Caco-2 (cell line): ENCODE measurements at regions not wholly inside any gene's neighbourhood (a gene's known extent, or its start where the extent isn't known, plus 50 kb on each side); places are given as distances from the start of the nearest gene placed in this dataset.

Experiments
- BruUV-seq: library from RNA; stranded (reverse); fragments of 400-500 nt; replicated peaks from 2 replicates; lab custom pipeline; 2021; lab: Mats Ljungman, UMichigan
- CTCF ChIA-PET: fragments of 300-600 bp; sonication (Branson Sonifier 250); formaldehyde crosslinking; loops from one replicate; lab custom pipeline; 2022; ENCODE audit warnings: antibody characterized with exemption; lab: Charles Lee
- POLR2A ChIA-PET: fragments of 300-600 bp; sonication (Branson Sonifier 250); formaldehyde crosslinking; loops from one replicate; lab custom pipeline; 2022; ENCODE audit warnings: antibody characterized with exemption; lab: Charles Lee
- DNase-seq, 2 experiments: peaks; one replicate each; pipeline versions ENCODE4 v3.0.0 to v3.0.0-alpha.2; 2020 to 2022
- H3K27me3 ChIP-seq: replicated peaks from 2 replicates; pipeline ENCODE4 v1.6.0; 2011; ENCODE audit warnings: low read length; ENCODE audit not compliant: control insufficient read depth, insufficient read depth
- H3K36me3 ChIP-seq: 2 replicates; pipeline ENCODE4 v1.5.1; 2011; ENCODE audit warnings: low read length; ENCODE audit not compliant: control insufficient read depth, insufficient read depth
- H3K4me1 ChIP-seq: fragments of 250-450 bp; sonication (Bioruptor Pico); 2 replicates; pipeline ENCODE4 v1.5.1; 2020; ENCODE audit warnings: mild to moderate bottlenecking
- H3K4me3 ChIP-seq: 2 replicates; pipeline ENCODE4 v1.5.1; 2011; ENCODE audit warnings: low read depth, mild to moderate bottlenecking, control low read depth, low read length
- H3K9me3 ChIP-seq: fragments of 250-450 bp; sonication (Bioruptor Pico); 2 replicates; pipeline ENCODE4 v1.5.1; 2020; ENCODE audit warnings: mild to moderate bottlenecking, moderate library complexity
- H3K27ac Mint-ChIP-seq: one replicate; pipeline ENCODE4 v1.8.0; 2022; ENCODE audit warnings: mixed read lengths; ENCODE audit not compliant: unreplicated experiment
- H3K27me3 Mint-ChIP-seq: one replicate; pipeline ENCODE4 v1.8.0; 2022; ENCODE audit warnings: mixed read lengths; ENCODE audit not compliant: insufficient read depth, unreplicated experiment
- H3K36me3 Mint-ChIP-seq: one replicate; pipeline ENCODE4 v1.8.0; 2022; ENCODE audit warnings: mild to moderate bottlenecking, mixed read lengths; ENCODE audit not compliant: insufficient read depth, unreplicated experiment
- H3K4me1 Mint-ChIP-seq: one replicate; pipeline ENCODE4 v1.8.0; 2022; ENCODE audit warnings: low read depth, mixed read lengths; ENCODE audit not compliant: unreplicated experiment
- H3K4me3 Mint-ChIP-seq: one replicate; pipeline ENCODE4 v1.8.0; 2022; ENCODE audit warnings: mild to moderate bottlenecking, moderate library complexity, mixed read lengths; ENCODE audit not compliant: unreplicated experiment
- H3K9me3 Mint-ChIP-seq: one replicate; pipeline ENCODE4 v1.8.0; 2022; ENCODE audit warnings: mixed read lengths; ENCODE audit not compliant: unreplicated experiment
- CTCF ChIP-seq, 2 experiments: fragments of 200-600 bp in 1 of 2; IDR thresholded peaks; 1 replicate in 1 of 2; 2 replicates in 1 of 2; pipeline versions ENCODE4 v1.5.1 to v1.8.0; 2011 to 2022; ENCODE audit warnings: antibody characterized with exemption in 1 of 2, control low read depth in 1 of 2, inconsistent platforms in 1 of 2, low read depth in 1 of 2, low read length in 1 of 2, mild to moderate bottlenecking in 1 of 2, moderate library complexity in 1 of 2; ENCODE audit not compliant: insufficient read depth in 1 of 2, severe bottlenecking in 1 of 2, unreplicated experiment in 1 of 2
- intact Hi-C: fragments of 100-400 bp; cut with micrococcal nuclease; formaldehyde crosslinking; loops from one replicate; pipeline ENCODE4 v1.10.0; 2022; ENCODE audit not compliant: unreplicated experiment

GRCh38 chr7:153385502-153385901 lies 626.0 kb downstream of the ACTR3B start:
- DNase-seq: no peak
- no peaks in the 10 kb centered on the region for H3K36me3 Mint-ChIP-seq
- no peaks in the 10 kb centered on the region for H3K27me3 Mint-ChIP-seq
- ChIA-PET POLR2A (no interaction called here), CTCF (no interaction called here)
- no peaks in the 10 kb centered on the region for H3K27me3 ChIP-seq
- no peak overlapping the region for H3K4me3 Mint-ChIP-seq
- H3K36me3 ChIP-seq: no peaks in the 10 kb centered on the region
- intact Hi-C loops: loop anchor here (10.0 kb wide), 1 partner anchor 449 kb away; no protein-coding TSS in a partner anchor
- no peak overlapping the region for H3K27ac Mint-ChIP-seq
- peaks cover 50% of the 10 kb centered on the region for H3K9me3 Mint-ChIP-seq
- no peaks in the 10 kb centered on the region for H3K4me1 Mint-ChIP-seq
- no peaks in the 10 kb centered on the region for H3K4me1 ChIP-seq
- no peak for TF ChIP-seq CTCF (IDR thresholded peaks at IDR 0.05; ENCODE audit: insufficient read depth in 1 of 2, low read depth in 1 of 2, low read length in 1 of 2, severe bottlenecking in 1 of 2, unreplicated experiment in 1 of 2)
- BruUV-seq: no TSS peak
- H3K9me3 ChIP-seq: no peaks in the 10 kb centered on the region
- no peak overlapping the region for H3K4me3 ChIP-seq

- Mint-ChIP-seq H3K27me3 (no peaks in the 10 kb centered on the region), H3K27ac (no peak overlapping the region), H3K36me3 (no peaks in the 10 kb centered on the region), H3K4me1 (no peaks in the 10 kb centered on the region), H3K9me3 (peaks cover 51% of the 10 kb centered on the region), H3K4me3 (no peak overlapping the region)
- H3K27me3 ChIP-seq: no peaks in the 10 kb centered on the region
- intact Hi-C loops: loop anchor here (10.0 kb wide), 1 partner anchor 448 kb away; no protein-coding TSS in a partner anchor
- DNase-seq: no peak
- no peak overlapping the region for H3K4me3 ChIP-seq
- ChIA-PET CTCF (no interaction called here), POLR2A (no interaction called here)
- H3K9me3 ChIP-seq: no peaks in the 10 kb centered on the region
- no TSS peak for BruUV-seq
- no peaks in the 10 kb centered on the region for H3K36me3 ChIP-seq
- H3K4me1 ChIP-seq: no peaks in the 10 kb centered on the region
- no peak for TF ChIP-seq CTCF (IDR thresholded peaks at IDR 0.05; ENCODE audit: insufficient read depth in 1 of 2, low read depth in 1 of 2, low read length in 1 of 2, severe bottlenecking in 1 of 2, unreplicated experiment in 1 of 2)
Measured at GRCh38 chr7:153386556-153386955, 627.0 kb downstream of the ACTR3B start.

GRCh38 chr7:153388611-153389010 lies 629.1 kb downstream of the ACTR3B start:
- intact Hi-C loops: loop anchor here (10.0 kb wide), 1 partner anchor 446 kb away; no protein-coding TSS in a partner anchor
- no peaks in the 10 kb centered on the region for H3K27me3 Mint-ChIP-seq
- H3K4me3 Mint-ChIP-seq: no peak overlapping the region
- no peak for DNase-seq
- no peak overlapping the region for H3K27ac Mint-ChIP-seq
- H3K4me1 Mint-ChIP-seq: no peaks in the 10 kb centered on the region
- H3K9me3 ChIP-seq: peaks cover 5% of the 10 kb centered on the region; the same call in 1 of the 2 replicates
- H3K9me3 Mint-ChIP-seq: peaks cover 67% of the 10 kb centered on the region
- ChIA-PET CTCF (no interaction called here), POLR2A (no interaction called here)
- BruUV-seq: no TSS peak
- TF ChIP-seq CTCF (IDR thresholded peaks at IDR 0.05; ENCODE audit: insufficient read depth in 1 of 2, low read depth in 1 of 2, low read length in 1 of 2, severe bottlenecking in 1 of 2, unreplicated experiment in 1 of 2): no peak
- H3K4me1 ChIP-seq: no peaks in the 10 kb centered on the region
- H3K27me3 ChIP-seq: no peaks in the 10 kb centered on the region
- no peaks in the 10 kb centered on the region for H3K36me3 ChIP-seq
- H3K36me3 Mint-ChIP-seq: no peaks in the 10 kb centered on the region
- H3K4me3 ChIP-seq: no peak overlapping the region
